HL-60 (cell line): ENCODE measurements at regions not wholly inside any gene's neighbourhood (a gene's known extent, or its start where the extent isn't known, plus 50 kb on each side); places are given as distances from the start of the nearest gene placed in this dataset.

ENCODE experiments used
- DNase-seq, 2 experiments: peaks; one replicate each; pipeline ENCODE4 v3.0.0-alpha.2; 2010 to 2020; ENCODE audit warnings: low read depth in 1 of 2, low spot score in 1 of 2
- H3K27ac ChIP-seq: fragments of 250-450 bp; sonication (Bioruptor Pico); replicated peaks from 2 replicates; pipeline ENCODE4 v1.5.1; 2020; ENCODE audit warnings: mild to moderate bottlenecking, moderate library complexity
- H3K27me3 ChIP-seq: fragments of 250-450 bp; sonication (Bioruptor Pico); 2 replicates; pipeline ENCODE4 v1.5.1; 2021; ENCODE audit warnings: mild to moderate bottlenecking, moderate library complexity; ENCODE audit not compliant: insufficient read depth, poor library complexity, severe bottlenecking
- H3K4me3 ChIP-seq: replicated peaks from 2 replicates; pipeline ENCODE4 v1.5.1; 2011; ENCODE audit warnings: mild to moderate bottlenecking, control low read depth, low read length; ENCODE audit not compliant: insufficient read depth
- GABPA ChIP-seq: IDR thresholded peaks from 2 replicates; pipeline ENCODE4 v1.6.1; 2012; ENCODE audit warnings: low read depth
- POLR2AphosphoS5 ChIP-seq: IDR thresholded peaks from 2 replicates; pipeline ENCODE4 v1.6.1; 2012; ENCODE audit warnings: low read depth
- SPI1 ChIP-seq: IDR thresholded peaks from 2 replicates; pipeline ENCODE4 v1.6.1; 2012; ENCODE audit warnings: low read depth, mild to moderate bottlenecking, borderline replicate concordance
- TF ChIP-seq, protein P1 (sequence below): IDR thresholded peaks from one replicate; pipeline ENCODE4 v1.5.1; 2011; ENCODE audit warnings: low read length, control low read depth, inconsistent platforms; ENCODE audit not compliant: insufficient read depth
- TF ChIP-seq, protein P2 (sequence below): IDR thresholded peaks from 2 replicates; pipeline ENCODE4 v1.6.1; 2012; ENCODE audit warnings: low read depth; ENCODE audit not compliant: insufficient replicate concordance

DNA sequence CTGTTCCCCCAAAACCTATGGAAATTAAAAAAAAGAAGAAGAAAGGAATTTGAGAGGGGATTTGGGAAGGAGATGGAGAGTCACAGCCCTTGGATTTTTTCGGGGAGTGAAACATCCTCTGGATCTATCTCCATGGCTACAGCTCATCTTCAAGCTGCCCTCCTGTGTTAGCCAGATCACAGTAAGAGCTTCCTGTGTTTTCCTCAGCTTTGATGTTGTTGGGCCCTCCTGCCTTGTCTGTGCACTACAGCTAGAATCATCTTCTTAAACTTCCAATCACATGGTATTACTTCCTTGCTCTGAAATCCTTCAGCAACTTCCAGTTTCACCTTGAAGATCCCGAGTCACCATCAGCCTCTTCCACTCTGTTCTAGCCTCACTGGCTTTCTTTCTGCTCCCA is 207.8 kb upstream of the ZFP64 start:
- H3K27me3 ChIP-seq: no peaks in the 10 kb centered on the region
- no peak overlapping the region for H3K4me3 ChIP-seq
- no peak for TF ChIP-seq POLR2AphosphoS5
- TF ChIP-seq, protein P1, sequence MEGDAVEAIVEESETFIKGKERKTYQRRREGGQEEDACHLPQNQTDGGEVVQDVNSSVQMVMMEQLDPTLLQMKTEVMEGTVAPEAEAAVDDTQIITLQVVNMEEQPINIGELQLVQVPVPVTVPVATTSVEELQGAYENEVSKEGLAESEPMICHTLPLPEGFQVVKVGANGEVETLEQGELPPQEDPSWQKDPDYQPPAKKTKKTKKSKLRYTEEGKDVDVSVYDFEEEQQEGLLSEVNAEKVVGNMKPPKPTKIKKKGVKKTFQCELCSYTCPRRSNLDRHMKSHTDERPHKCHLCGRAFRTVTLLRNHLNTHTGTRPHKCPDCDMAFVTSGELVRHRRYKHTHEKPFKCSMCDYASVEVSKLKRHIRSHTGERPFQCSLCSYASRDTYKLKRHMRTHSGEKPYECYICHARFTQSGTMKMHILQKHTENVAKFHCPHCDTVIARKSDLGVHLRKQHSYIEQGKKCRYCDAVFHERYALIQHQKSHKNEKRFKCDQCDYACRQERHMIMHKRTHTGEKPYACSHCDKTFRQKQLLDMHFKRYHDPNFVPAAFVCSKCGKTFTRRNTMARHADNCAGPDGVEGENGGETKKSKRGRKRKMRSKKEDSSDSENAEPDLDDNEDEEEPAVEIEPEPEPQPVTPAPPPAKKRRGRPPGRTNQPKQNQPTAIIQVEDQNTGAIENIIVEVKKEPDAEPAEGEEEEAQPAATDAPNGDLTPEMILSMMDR: no peak
- DNase-seq: no peak
- no peak overlapping the region for H3K27ac ChIP-seq

DNA sequence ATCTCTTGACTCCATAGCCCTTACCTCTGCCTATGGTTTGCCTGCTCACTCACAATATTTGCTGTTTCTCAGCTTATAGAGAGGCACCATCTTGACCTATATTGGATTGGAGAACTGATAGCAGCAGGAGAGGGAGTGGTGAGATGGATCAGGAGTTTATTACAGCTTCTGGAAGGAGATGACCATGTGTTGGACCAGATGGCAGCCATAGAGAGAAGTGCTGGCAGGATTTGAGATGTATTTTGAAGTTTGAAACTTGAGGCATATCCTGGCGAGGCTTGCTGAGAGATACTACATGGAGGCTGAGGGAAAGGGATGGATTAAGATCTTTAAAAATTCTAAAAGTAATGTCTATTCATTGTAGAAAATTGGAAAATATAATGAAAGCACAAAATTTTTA is 198.0 kb upstream of the ZFP64 start:
- Histone ChIP-seq H3K27ac (no peak overlapping the region), H3K27me3 (no peaks in the 10 kb centered on the region), H3K4me3 (no peak overlapping the region)
- TF ChIP-seq, protein P1: no peak
- no peak for TF ChIP-seq GABPA
- no peak for TF ChIP-seq POLR2AphosphoS5
- TF ChIP-seq, protein P2, sequence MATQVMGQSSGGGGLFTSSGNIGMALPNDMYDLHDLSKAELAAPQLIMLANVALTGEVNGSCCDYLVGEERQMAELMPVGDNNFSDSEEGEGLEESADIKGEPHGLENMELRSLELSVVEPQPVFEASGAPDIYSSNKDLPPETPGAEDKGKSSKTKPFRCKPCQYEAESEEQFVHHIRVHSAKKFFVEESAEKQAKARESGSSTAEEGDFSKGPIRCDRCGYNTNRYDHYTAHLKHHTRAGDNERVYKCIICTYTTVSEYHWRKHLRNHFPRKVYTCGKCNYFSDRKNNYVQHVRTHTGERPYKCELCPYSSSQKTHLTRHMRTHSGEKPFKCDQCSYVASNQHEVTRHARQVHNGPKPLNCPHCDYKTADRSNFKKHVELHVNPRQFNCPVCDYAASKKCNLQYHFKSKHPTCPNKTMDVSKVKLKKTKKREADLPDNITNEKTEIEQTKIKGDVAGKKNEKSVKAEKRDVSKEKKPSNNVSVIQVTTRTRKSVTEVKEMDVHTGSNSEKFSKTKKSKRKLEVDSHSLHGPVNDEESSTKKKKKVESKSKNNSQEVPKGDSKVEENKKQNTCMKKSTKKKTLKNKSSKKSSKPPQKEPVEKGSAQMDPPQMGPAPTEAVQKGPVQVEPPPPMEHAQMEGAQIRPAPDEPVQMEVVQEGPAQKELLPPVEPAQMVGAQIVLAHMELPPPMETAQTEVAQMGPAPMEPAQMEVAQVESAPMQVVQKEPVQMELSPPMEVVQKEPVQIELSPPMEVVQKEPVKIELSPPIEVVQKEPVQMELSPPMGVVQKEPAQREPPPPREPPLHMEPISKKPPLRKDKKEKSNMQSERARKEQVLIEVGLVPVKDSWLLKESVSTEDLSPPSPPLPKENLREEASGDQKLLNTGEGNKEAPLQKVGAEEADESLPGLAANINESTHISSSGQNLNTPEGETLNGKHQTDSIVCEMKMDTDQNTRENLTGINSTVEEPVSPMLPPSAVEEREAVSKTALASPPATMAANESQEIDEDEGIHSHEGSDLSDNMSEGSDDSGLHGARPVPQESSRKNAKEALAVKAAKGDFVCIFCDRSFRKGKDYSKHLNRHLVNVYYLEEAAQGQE: no peak
- TF ChIP-seq SPI1: no peak
- no peak for DNase-seq

DNA sequence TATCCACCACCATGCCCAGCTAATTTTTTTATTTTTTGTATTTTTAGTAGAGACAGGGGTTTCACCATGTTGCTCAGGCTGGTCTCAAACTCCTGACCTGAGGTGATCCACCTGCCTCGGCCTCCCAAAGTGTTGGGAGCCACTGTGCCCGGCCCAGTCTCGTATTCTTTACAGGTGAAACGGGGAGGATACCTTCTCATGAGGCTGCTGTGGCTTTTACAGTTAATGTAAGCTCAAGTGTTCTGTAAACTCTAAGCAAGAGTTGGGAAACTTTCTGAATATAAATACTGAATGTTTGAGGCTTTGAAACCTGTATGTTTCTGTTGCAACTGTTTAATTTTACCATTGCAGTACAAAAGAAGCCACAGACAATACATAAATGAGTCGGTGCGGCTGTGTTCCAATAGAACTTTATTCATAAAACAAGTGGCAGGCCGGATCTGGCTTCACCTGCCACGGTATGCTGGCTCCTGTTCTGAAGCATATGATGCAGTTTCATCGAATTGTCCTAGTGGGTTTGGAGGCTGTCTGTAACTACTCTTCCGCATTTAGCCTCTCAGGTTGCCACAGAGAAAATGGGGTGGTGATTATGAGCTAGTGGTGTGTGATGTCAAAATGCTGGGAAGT is 192.5 kb upstream of the ZFP64 start:
- TF ChIP-seq POLR2AphosphoS5 (no peak), SPI1 (no peak), GABPA (no peak)
- TF ChIP-seq, protein P1: no peak
- TF ChIP-seq, protein P2: no peak
- H3K4me3 ChIP-seq: no peak overlapping the region

DNA sequence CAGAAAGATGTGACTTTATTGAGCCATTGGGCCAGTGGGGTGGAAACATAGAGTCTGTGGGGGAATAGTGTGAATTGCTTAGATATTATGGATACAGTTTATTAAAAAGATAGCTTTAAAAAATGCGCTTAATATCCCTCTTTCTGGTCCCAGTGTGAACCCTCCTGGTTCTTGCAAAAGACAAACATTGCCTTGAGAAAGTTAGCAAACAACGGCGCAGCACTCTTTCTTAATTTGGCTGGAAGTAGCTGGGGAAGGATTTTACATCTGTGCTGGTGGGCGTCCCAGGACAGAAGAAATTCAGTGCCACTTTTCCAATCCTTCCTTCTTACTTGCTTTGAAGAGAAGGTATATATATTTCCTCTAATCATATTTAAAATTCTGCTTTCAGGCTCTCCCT is 191.4 kb upstream of the ZFP64 start:
- no peak for DNase-seq
- Histone ChIP-seq H3K4me3 (no peak overlapping the region), H3K27me3 (no peaks in the 10 kb centered on the region), H3K27ac (no peak overlapping the region)
- TF ChIP-seq POLR2AphosphoS5: no peak
- TF ChIP-seq, protein P1: no peak
- TF ChIP-seq, protein P2: no peak
- no peak for TF ChIP-seq SPI1
- no peak for TF ChIP-seq GABPA

More for the DNA sequence above, 192.5 kb upstream of the ZFP64 start:
- H3K27me3 ChIP-seq: no peaks in the 10 kb centered on the region
- no peak overlapping the region for H3K27ac ChIP-seq
- no peak for DNase-seq
